B cell (primary cell): ENCODE measurements at regions not wholly inside any gene's neighbourhood (a gene's known extent, or its start where the extent isn't known, plus 50 kb on each side); places are given as distances from the start of the nearest gene placed in this dataset.

Experiments used
- ATAC-seq: fragments of 200-7000 bp; cut with Tn5 transposase; one replicate; pipeline ENCODE4 v1.10.0; 2021; ENCODE audit warnings: low read depth, mild to moderate bottlenecking, moderate number of reproducible peaks, moderate library complexity
- CTCF ChIA-PET: fragments of 350-600 bp; sonication (Branson Sonifier 250); formaldehyde crosslinking; loops from one replicate; lab custom pipeline; 2021; ENCODE audit warnings: antibody characterized with exemption, inconsistent platforms; lab: Charles Lee
- POLR2A ChIA-PET: fragments of 350-600 bp; sonication (Branson Sonifier 250); formaldehyde crosslinking; loops from one replicate; lab custom pipeline; 2021; ENCODE audit warnings: antibody characterized with exemption; lab: Charles Lee
- DNase-seq: peaks from one replicate; pipeline ENCODE4 v3.0.0; 2013
- H2AFZ ChIP-seq: 2 replicates; pipeline ENCODE4 v1.6.1; 2012; ENCODE audit warnings: mild to moderate bottlenecking, low read depth, low read length; ENCODE audit not compliant: insufficient read depth, poor library complexity, severe bottlenecking
- H3K27ac ChIP-seq, 2 donors: 1 replicate in 1 of 2; 2 replicates in 1 of 2; pipeline ENCODE4 v1.5.1; 2012 to 2013; ENCODE audit warnings: low read length in 2 of 2, mild to moderate bottlenecking in 2 of 2, moderate library complexity in 1 of 2
- H3K27me3 ChIP-seq, 4 experiments: fragments of 200-600 bp in 1 of 4; sonication (generic) in 1 of 4; replicated peaks in 1 of 4; 1 replicate in 2 of 4; 2 replicates in 2 of 4; pipeline versions ENCODE4 v1.6.1 to v1.7.0; 2013 to 2016; ENCODE audit warnings: low read length in 3 of 4, mild to moderate bottlenecking in 2 of 4, mixed read lengths in 1 of 4, moderate library complexity in 1 of 4; ENCODE audit not compliant: insufficient read depth in 4 of 4, control insufficient read depth in 3 of 4; ENCODE audit errors: control extremely low read depth in 1 of 4
- H3K36me3 ChIP-seq, 2 experiments: replicated peaks in 1 of 2; 1 replicate in 1 of 2; 2 replicates in 1 of 2; pipeline versions ENCODE4 v1.6.1 to v1.7.1; 2013; ENCODE audit warnings: low read length in 1 of 2; ENCODE audit not compliant: insufficient read depth in 2 of 2, control insufficient read depth in 1 of 2; ENCODE audit errors: control extremely low read depth in 1 of 2, extremely low read depth in 1 of 2
- H3K4me1 ChIP-seq, 2 donors: fragments of 200-600 bp in 1 of 2; sonication (generic) in 1 of 2; 1 replicate in 1 of 2; 2 replicates in 1 of 2; pipeline versions ENCODE4 v1.5.1 to v1.6.1; 2013 to 2017; ENCODE audit warnings: low read length in 2 of 2; ENCODE audit not compliant: control insufficient read depth in 2 of 2, insufficient read depth in 2 of 2
- H3K4me2 ChIP-seq: replicated peaks from 2 replicates; pipeline ENCODE3; 2012; ENCODE audit warnings: mild to moderate bottlenecking, low read depth, low read length; ENCODE audit not compliant: poor library complexity, severe bottlenecking
- H3K4me3 ChIP-seq, 5 experiments: fragments of 200-600 bp in 1 of 5; sonication (generic) in 1 of 5; 1 replicate in 3 of 5; 2 replicates in 2 of 5; pipeline versions ENCODE4 v1.5.1 to v1.7.0; 2011 to 2016; ENCODE audit warnings: low read length in 4 of 5, mild to moderate bottlenecking in 4 of 5, low read depth in 2 of 5, control low read depth in 1 of 5, moderate library complexity in 1 of 5; ENCODE audit not compliant: insufficient read depth in 1 of 5; ENCODE audit errors: control extremely low read depth in 1 of 5, extremely low read depth in 1 of 5
- H3K79me2 ChIP-seq: fragments of 200-600 bp; sonication (generic); one replicate; pipeline ENCODE4 v1.6.0; 2016; ENCODE audit warnings: low read length; ENCODE audit not compliant: control insufficient read depth, insufficient read depth
- H3K9ac ChIP-seq: fragments of 200-600 bp; sonication (generic); 2 replicates; pipeline ENCODE4 v1.6.1; 2017; ENCODE audit warnings: mild to moderate bottlenecking, low read length, moderate library complexity
- H3K9me3 ChIP-seq, 3 donors: one replicate each; pipeline versions ENCODE4 v1.6.1 to v1.7.1; 2013; ENCODE audit warnings: low read length in 2 of 3; ENCODE audit not compliant: control insufficient read depth in 2 of 3, insufficient read depth in 1 of 3; ENCODE audit errors: control extremely low read depth in 1 of 3
- H4K20me1 ChIP-seq: 2 replicates; pipeline ENCODE4 v1.6.0; 2012; ENCODE audit warnings: mild to moderate bottlenecking, low read length; ENCODE audit not compliant: insufficient read depth, control insufficient read depth, poor library complexity, severe bottlenecking
- H3K27ac Mint-ChIP-seq: one replicate; pipeline ENCODE4 v1.8.0; 2021; ENCODE audit warnings: mixed read lengths
- H3K27me3 Mint-ChIP-seq: one replicate; pipeline ENCODE4 v1.8.0; 2021; ENCODE audit warnings: mixed read lengths
- H3K4me1 Mint-ChIP-seq: one replicate; pipeline ENCODE4 v1.8.0; 2021; ENCODE audit warnings: mixed read lengths
- H3K4me3 Mint-ChIP-seq: one replicate; pipeline ENCODE4 v1.8.0; 2021; ENCODE audit warnings: mixed read lengths
- H3K9me3 Mint-ChIP-seq: one replicate; pipeline ENCODE4 v1.8.0; 2022; ENCODE audit warnings: mixed read lengths; ENCODE audit not compliant: insufficient read depth
- EZH2 ChIP-seq: IDR thresholded peaks from 2 replicates; pipeline ENCODE4 v1.6.1; 2012; ENCODE audit warnings: borderline replicate concordance, low read depth, mild to moderate bottlenecking, moderate library complexity, low read length; ENCODE audit not compliant: insufficient read depth, poor library complexity, severe bottlenecking
- WGBS: methylation state at CpG from one replicate; pipeline ENCODE4 v1.1.5; 2013; ENCODE audit warnings: missing lambda C conversion rate; ENCODE audit not compliant: insufficient coverage; 5-methylcytosine and 5-hydroxymethylcytosine counted together
- intact Hi-C: fragments of 100-400 bp; cut with micrococcal nuclease; formaldehyde crosslinking; loops from one replicate; pipeline ENCODE4 v1.10.0; 2022
- TF ChIP-seq, protein P1 (sequence below): fragments of 200-600 bp; IDR thresholded peaks from one replicate; pipeline ENCODE4 v1.8.0; 2022; ENCODE audit warnings: antibody characterized with exemption, mild to moderate bottlenecking

DNA sequence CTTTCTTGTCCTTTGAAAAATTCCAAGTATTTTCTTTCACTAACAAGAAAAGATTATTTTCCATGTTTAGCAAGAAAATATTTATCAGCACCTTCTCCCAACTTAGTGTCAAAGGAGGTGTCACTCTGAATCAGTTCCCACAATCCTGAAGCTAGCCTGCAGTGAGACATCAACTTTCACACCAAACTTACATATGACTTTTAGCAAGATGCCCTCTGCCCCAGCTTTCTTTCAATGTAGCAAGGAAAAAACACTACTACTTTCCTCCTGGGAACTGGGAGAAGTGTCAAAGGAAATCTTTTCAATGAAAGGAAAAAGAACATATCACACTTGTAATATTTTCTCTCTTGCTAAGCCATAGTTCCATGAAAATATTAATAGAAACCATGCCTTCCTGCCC, 50.9 kb upstream of the PALMD start:
- no peaks in the 10 kb centered on the region for H3K27me3 Mint-ChIP-seq
- H3K36me3 ChIP-seq: no peaks in the 10 kb centered on the region
- H3K9me3 Mint-ChIP-seq: no peaks in the 10 kb centered on the region
- POLR2A ChIA-PET: no interaction called here
- CTCF ChIA-PET: no interaction called here
- H3K79me2 ChIP-seq: no peaks in the 10 kb centered on the region
- no peaks in the 10 kb centered on the region for H3K4me1 Mint-ChIP-seq
- no peak overlapping the region for H3K4me2 ChIP-seq
- TF ChIP-seq, protein P1, sequence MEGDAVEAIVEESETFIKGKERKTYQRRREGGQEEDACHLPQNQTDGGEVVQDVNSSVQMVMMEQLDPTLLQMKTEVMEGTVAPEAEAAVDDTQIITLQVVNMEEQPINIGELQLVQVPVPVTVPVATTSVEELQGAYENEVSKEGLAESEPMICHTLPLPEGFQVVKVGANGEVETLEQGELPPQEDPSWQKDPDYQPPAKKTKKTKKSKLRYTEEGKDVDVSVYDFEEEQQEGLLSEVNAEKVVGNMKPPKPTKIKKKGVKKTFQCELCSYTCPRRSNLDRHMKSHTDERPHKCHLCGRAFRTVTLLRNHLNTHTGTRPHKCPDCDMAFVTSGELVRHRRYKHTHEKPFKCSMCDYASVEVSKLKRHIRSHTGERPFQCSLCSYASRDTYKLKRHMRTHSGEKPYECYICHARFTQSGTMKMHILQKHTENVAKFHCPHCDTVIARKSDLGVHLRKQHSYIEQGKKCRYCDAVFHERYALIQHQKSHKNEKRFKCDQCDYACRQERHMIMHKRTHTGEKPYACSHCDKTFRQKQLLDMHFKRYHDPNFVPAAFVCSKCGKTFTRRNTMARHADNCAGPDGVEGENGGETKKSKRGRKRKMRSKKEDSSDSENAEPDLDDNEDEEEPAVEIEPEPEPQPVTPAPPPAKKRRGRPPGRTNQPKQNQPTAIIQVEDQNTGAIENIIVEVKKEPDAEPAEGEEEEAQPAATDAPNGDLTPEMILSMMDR: no peak
- TF ChIP-seq EZH2: no peak
- H3K9ac ChIP-seq: no peak overlapping the region
- peaks cover 0 to 4% (median 0%) of the 10 kb centered on the region in 3 donors for H3K9me3 ChIP-seq
- no peaks in the 10 kb centered on the region for H3K27me3 ChIP-seq
- DNase-seq: no peak
- intact Hi-C loops: no loop called here
- H3K27ac ChIP-seq: no peak overlapping the region
- ATAC-seq: no peak
- H3K27ac Mint-ChIP-seq: no peak overlapping the region
- H3K4me3 Mint-ChIP-seq: no peak overlapping the region
- no peaks in the 10 kb centered on the region for H4K20me1 ChIP-seq
- H3K4me1 ChIP-seq: no peaks in the 10 kb centered on the region
- no peak overlapping the region for H3K4me3 ChIP-seq
- no peak overlapping the region for H2AFZ ChIP-seq

DNA sequence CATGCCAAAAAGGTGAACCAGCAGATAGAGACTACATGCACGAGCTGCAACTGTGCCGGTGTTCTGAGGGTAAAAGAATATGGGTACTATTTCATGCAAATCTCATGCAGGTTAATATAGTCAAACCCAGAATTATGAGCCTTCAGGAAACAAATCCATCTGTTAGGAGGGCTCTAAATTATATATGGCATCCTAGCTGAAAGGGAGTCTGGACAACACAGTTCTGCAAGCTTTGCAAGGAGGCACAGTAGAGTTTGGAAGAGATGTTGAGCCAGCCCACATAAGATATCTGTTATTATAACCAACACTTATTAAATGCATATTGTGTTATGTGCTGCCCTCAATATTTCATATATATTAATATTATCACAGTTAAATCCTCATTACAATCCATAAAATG, 50.5 kb upstream of the PALMD start:
- no peaks in the 10 kb centered on the region for H4K20me1 ChIP-seq
- no peaks in the 10 kb centered on the region for H3K79me2 ChIP-seq
- H3K4me1 ChIP-seq: no peaks in the 10 kb centered on the region
- H3K36me3 ChIP-seq: no peaks in the 10 kb centered on the region
- H3K4me2 ChIP-seq: no peak overlapping the region
- H3K27me3 Mint-ChIP-seq: no peaks in the 10 kb centered on the region
- DNase-seq (no peak), ATAC-seq (no peak)
- no peaks in the 10 kb centered on the region for H3K9me3 Mint-ChIP-seq
- TF ChIP-seq, protein P1: no peak
- TF ChIP-seq EZH2: no peak
- H3K27ac ChIP-seq: no peak overlapping the region
- no CpG with 5 or more reads among the region's 2 CpGs for WGBS
- H3K4me1 Mint-ChIP-seq: no peaks in the 10 kb centered on the region
- no peak overlapping the region for H3K27ac Mint-ChIP-seq
- no peak overlapping the region for H3K4me3 Mint-ChIP-seq
- ChIA-PET CTCF (no interaction called here), POLR2A (no interaction called here)
- H3K4me3 ChIP-seq: no peak overlapping the region
- no peak overlapping the region for H3K9ac ChIP-seq
- H3K27me3 ChIP-seq: no peaks in the 10 kb centered on the region
- H2AFZ ChIP-seq: no peak overlapping the region
- intact Hi-C loops: no loop called here
- peaks cover 0 to 4% (median 0%) of the 10 kb centered on the region in 3 donors for H3K9me3 ChIP-seq
